ENCODE measurements at regions not wholly inside any gene's neighbourhood (a gene's known extent, or its start where the extent isn't known, plus 50 kb on each side); places are given as distances from the start of the nearest gene placed in this dataset.
A peak's percentile ranks its signal among the peaks of the same experiment; 100 is the strongest.

GRCh38 chr2:180077295-180077906 is 70.3 kb upstream of the CWC22 start:
- Histone ChIP-seq H4K91ac (ENCODE audit: insufficient read length, low read depth, low read length) (no peak overlapping the region), H3K4ac (ENCODE audit: low read depth, low read length) (no peak overlapping the region), H3K27ac (ENCODE audit: insufficient read length, low read depth, low read length) (no peak overlapping the region), H3K9ac (ENCODE audit: extremely low read depth, insufficient read length, low read length) (no peak overlapping the region), H4K20me1 (ENCODE audit: control insufficient read depth, insufficient read depth, insufficient read length) (no peaks in the 10 kb centered on the region), H3K23ac (ENCODE audit: insufficient read length, low read depth, low read length) (no peak overlapping the region), H3T11ph (ENCODE audit: low read length) (no peak overlapping the region), H2AFZ (ENCODE audit: low read length) (no peak overlapping the region), H2BK20ac (ENCODE audit: low read depth, low read length, poor library complexity, severe bottlenecking) (no peak overlapping the region), H4K5ac (ENCODE audit: insufficient read length, low read depth, low read length) (no peak overlapping the region), H3K23me2 (ENCODE audit: insufficient read length, low read depth, low read length, poor library complexity, severe bottlenecking) (no peaks in the 10 kb centered on the region), H2BK15ac (ENCODE audit: low read depth, low read length) (no peak overlapping the region), H3K9me3 (ENCODE audit: control insufficient read depth, low read depth, low read length) (no peaks in the 10 kb centered on the region), H2BK120ac (ENCODE audit: low read depth, low read length, poor library complexity, severe bottlenecking) (no peak overlapping the region), H3K14ac (ENCODE audit: insufficient read depth, low read length) (no peak overlapping the region), H2BK12ac (ENCODE audit: insufficient read length, low read depth, low read length) (no peak overlapping the region), H3K4me2 (ENCODE audit: insufficient read depth, insufficient read length, low read length) (no peak overlapping the region), H2BK5ac (ENCODE audit: insufficient read length, low read length) (no peak overlapping the region), H3K79me2 (ENCODE audit: insufficient read depth, low read length) (no peaks in the 10 kb centered on the region), H2AK5ac (ENCODE audit: insufficient read length, low read length) (no peak overlapping the region), H3K56ac (ENCODE audit: insufficient read length, low read depth, low read length) (no peak overlapping the region), H3K18ac (ENCODE audit: insufficient read length, low read depth, low read length) (no peak overlapping the region), H3K27me3 (ENCODE audit: insufficient read depth, low read length) (no peaks in the 10 kb centered on the region), H3K79me1 (ENCODE audit: insufficient read depth, low read depth, low read length, poor library complexity, severe bottlenecking) (no peaks in the 10 kb centered on the region), H4K8ac (replicated peaks; ENCODE audit: insufficient read length, low read depth, low read length) (no peak overlapping the region), H3K4me1 (ENCODE audit: insufficient read depth, low read length) (no peaks in the 10 kb centered on the region)
- no peak overlapping the region for H3K4me3 Mint-ChIP-seq
- H3K36me3 Mint-ChIP-seq (ENCODE audit: insufficient read depth in 1 of 3, low read depth in 3 of 3) = peaks cover 17 to 26% (median 25%) of the 10 kb centered on the region in 3 experiments
- TF ChIP-seq CTCF (conservative IDR thresholded peaks at IDR 0.05) = peak; percentile 94
- H3K27me3 Mint-ChIP-seq (ENCODE audit: low read depth) = no peaks in the 10 kb centered on the region; the same call in 1 of the 2 replicates
- H3K9me3 Mint-ChIP-seq = peaks cover 16 to 22% of the 10 kb centered on the region in 2 experiments
- DNase-seq = no peak
- no CpG with 5 or more reads among the region's 3 CpGs for WGBS (ENCODE audit: extremely low coverage, insufficient read length, low lambda C conversion rate)
- H3K27ac Mint-ChIP-seq = no peak overlapping the region
- H3K4me1 Mint-ChIP-seq = peaks cover 11 to 13% of the 10 kb centered on the region in 2 experiments

All from H9 (cell line).